HepG2 (cell line): ENCODE measurements at regions not wholly inside any gene's neighbourhood (a gene's known extent, or its start where the extent isn't known, plus 50 kb on each side); places are given as distances from the start of the nearest gene placed in this dataset.

ENCODE experiments used
- ATAC-seq: fragments of 200-7000 bp; cut with Tn5 transposase; 3 replicates; pipeline ENCODE4 v1.9.1; 2020; ENCODE audit warnings: mild to moderate bottlenecking, moderate library complexity
- BruUV-seq: library from RNA; stranded (reverse); fragments of 400-500 nt; replicated peaks from 2 replicates; lab custom pipeline; 2021; lab: Mats Ljungman, UMichigan
- CTCF ChIA-PET: fragments of 300-600 bp; formaldehyde crosslinking; extraction: SDS; loops from one replicate; lab custom pipeline; 2021; ENCODE audit warnings: low total read pairs, inconsistent platforms, low intra/inter-chr PET ratio; lab: Yijun Ruan, JAX
- POLR2A ChIA-PET: fragments of 350-600 bp; sonication (Branson Sonifier 250); formaldehyde crosslinking; loops from one replicate; lab custom pipeline; 2020; ENCODE audit warnings: antibody characterized with exemption, inconsistent platforms; lab: Yijun Ruan, JAX
- DNase-seq: peaks from one replicate; pipeline ENCODE4 v3.0.0-alpha.2; 2015; ENCODE audit warnings: low spot score
- FAIRE-seq: peaks from 3 replicates; lab custom pipeline; 2011; peaks lifted over from hg19 to GRCh38; lab: Jason Lieb, UNC
- H2AFZ ChIP-seq: one replicate; pipeline ENCODE4 v1.6.1; 2011; ENCODE audit warnings: low read length, inconsistent platforms
- H3K27ac ChIP-seq: fragments of 300-600 bp; 3 replicates; pipeline ENCODE4 v1.8.0; 2011; ENCODE audit warnings: mixed run types, mild to moderate bottlenecking, mixed read lengths, low read length, inconsistent platforms; ENCODE audit not compliant: insufficient read depth; ENCODE audit errors: extremely low read length
- H3K27me3 ChIP-seq, 2 experiments: fragments of 200-600 bp in 1 of 2; 2 replicates in 1 of 2; 3 replicates in 1 of 2; pipeline versions ENCODE4 v1.6.0 to v1.8.0; 2011; ENCODE audit warnings: low read length in 2 of 2, mild to moderate bottlenecking in 2 of 2, moderate library complexity in 2 of 2, inconsistent platforms in 1 of 2; ENCODE audit not compliant: insufficient read depth in 2 of 2, control insufficient read depth in 1 of 2
- H3K36me3 ChIP-seq, 2 experiments: fragments of 200-600 bp in 1 of 2; replicated peaks in 1 of 2; 2 replicates in 1 of 2; 3 replicates in 1 of 2; pipeline versions ENCODE4 v1.5.1 to v1.8.0; 2011; ENCODE audit warnings: low read length in 2 of 2, inconsistent platforms in 1 of 2; ENCODE audit not compliant: insufficient read depth in 2 of 2, control insufficient read depth in 1 of 2
- H3K4me1 ChIP-seq: 2 replicates; pipeline ENCODE4 v1.5.1; 2012; ENCODE audit warnings: low read length, inconsistent platforms; ENCODE audit not compliant: insufficient read depth
- H3K4me2 ChIP-seq: 2 replicates; pipeline ENCODE4 v1.6.0; 2011; ENCODE audit warnings: low read depth, low read length, inconsistent platforms
- H3K4me3 ChIP-seq, 3 experiments: fragments of 200-600 bp in 1 of 3; sonication (generic), shearing (Covaris generic) in 1 of 3; replicated peaks in 1 of 3; 2 replicates each; pipeline ENCODE4 v1.5.1; 2011 to 2016; ENCODE audit warnings: low read length in 3 of 3, inconsistent platforms in 2 of 3, low read depth in 2 of 3, mild to moderate bottlenecking in 2 of 3, control low read depth in 1 of 3, mixed read lengths in 1 of 3; ENCODE audit not compliant: insufficient read depth in 1 of 3
- H3K79me2 ChIP-seq: one replicate; pipeline ENCODE4 v1.6.1; 2011; ENCODE audit warnings: low read length, inconsistent platforms; ENCODE audit not compliant: insufficient read depth
- H3K9ac ChIP-seq: 2 replicates; pipeline ENCODE4 v1.6.0; 2011; ENCODE audit warnings: mild to moderate bottlenecking, low read depth, low read length, inconsistent platforms; ENCODE audit not compliant: insufficient read depth
- H3K9me3 ChIP-seq: 2 replicates; pipeline ENCODE4 v1.5.1; 2012; ENCODE audit warnings: mild to moderate bottlenecking, low read length
- H4K20me1 ChIP-seq: 2 replicates; pipeline ENCODE4 v1.6.0; 2011; ENCODE audit warnings: inconsistent platforms, mild to moderate bottlenecking, low read length, moderate library complexity; ENCODE audit not compliant: insufficient read depth
- AGO2 ChIP-seq: fragments of 200-400 bp; formaldehyde crosslinking; optimal IDR thresholded peaks from 2 replicates; pipeline ENCODE3; 2017; ENCODE audit warnings: mild to moderate bottlenecking, low read depth, low read length, moderate library complexity
- HOXA5 ChIP-seq: sonication (generic); formaldehyde crosslinking; IDR thresholded peaks from 2 replicates; pipeline ENCODE4 v1.4.0; 2020; ENCODE audit warnings: missing genetic modification reagents
- MED8 ChIP-seq: sonication (generic); formaldehyde crosslinking; IDR thresholded peaks from 2 replicates; pipeline ENCODE4 v1.8.1; 2023; ENCODE audit warnings: mild to moderate bottlenecking, missing genetic modification reagents; ENCODE audit not compliant: insufficient replicate concordance
- RFXAP ChIP-seq: sonication (generic); formaldehyde crosslinking; IDR thresholded peaks from 2 replicates; pipeline ENCODE4 v1.4.0; 2020; ENCODE audit warnings: missing genetic modification reagents, borderline replicate concordance
- SOX6 ChIP-seq, 2 experiments: fragments of 450-650 bp in 1 of 2; sonication (generic) in 1 of 2; formaldehyde crosslinking in 1 of 2; IDR thresholded peaks; 2 replicates each; pipeline versions ENCODE4 v1.4.0 to v1.6.1; 2017 to 2020; ENCODE audit warnings: antibody characterized with exemption in 1 of 2, mild to moderate bottlenecking in 1 of 2, missing genetic modification reagents in 1 of 2
- ZFY ChIP-seq: sonication (generic); formaldehyde crosslinking; IDR thresholded peaks from 2 replicates; pipeline ENCODE4 v1.4.0; 2020; ENCODE audit warnings: missing genetic modification reagents
- ZNF207 ChIP-seq: fragments of 450-650 bp; IDR thresholded peaks from 2 replicates; pipeline ENCODE4 v1.6.1; 2016; ENCODE audit warnings: antibody characterized with exemption, borderline replicate concordance
- ZNF33B ChIP-seq: sonication (generic); formaldehyde crosslinking; IDR thresholded peaks from 2 replicates; pipeline ENCODE4 v1.5.1; 2020; ENCODE audit warnings: mild to moderate bottlenecking, missing genetic modification reagents
- ZNF430 ChIP-seq: sonication (generic); formaldehyde crosslinking; IDR thresholded peaks from 2 replicates; pipeline ENCODE4 v1.9.0; 2021; ENCODE audit warnings: mild to moderate bottlenecking, missing genetic modification reagents
- ZNF709 ChIP-seq: sonication (generic); formaldehyde crosslinking; IDR thresholded peaks from 2 replicates; pipeline ENCODE4 v1.5.0; 2020; ENCODE audit warnings: mild to moderate bottlenecking, missing genetic modification reagents
- WGBS: methylation state at CpG from one replicate; pipeline ENCODE4 v1.1.6; 2017; ENCODE audit warnings: low lambda C conversion rate; 5-methylcytosine and 5-hydroxymethylcytosine counted together
- in situ Hi-C: cut with HindIII; loops from 2 replicates; pipeline ENCODE4 v1.10.0; 2017; ENCODE audit warnings: low pct_unique_long_range_greater_than_20kb; ENCODE audit not compliant: extremely low pct_ligation_motif_present
- intact Hi-C: fragments of 100-400 bp; cut with micrococcal nuclease; formaldehyde crosslinking; loops from one replicate; pipeline ENCODE4 v1.10.0; 2022; ENCODE audit not compliant: unreplicated experiment
- TF ChIP-seq, protein P1 (sequence below): sonication (generic); formaldehyde crosslinking; IDR thresholded peaks from 2 replicates; pipeline ENCODE4 v1.5.0; 2020; ENCODE audit warnings: missing genetic modification reagents
- TF ChIP-seq, protein P2 (sequence below): sonication (generic); formaldehyde crosslinking; IDR thresholded peaks from 2 replicates; pipeline ENCODE4 v1.5.1; 2020; ENCODE audit warnings: missing genetic modification reagents, mild to moderate bottlenecking, borderline replicate concordance
- TF ChIP-seq, protein P3 (sequence below): IDR thresholded peaks from 2 replicates; pipeline ENCODE4 v1.6.1; 2018; ENCODE audit warnings: missing genetic modification reagents
- TF ChIP-seq, protein P4 (sequence below): sonication (generic); formaldehyde crosslinking; IDR thresholded peaks from 2 replicates; pipeline ENCODE4 v1.4.0; 2020; ENCODE audit warnings: missing genetic modification reagents, borderline replicate concordance

DNA sequence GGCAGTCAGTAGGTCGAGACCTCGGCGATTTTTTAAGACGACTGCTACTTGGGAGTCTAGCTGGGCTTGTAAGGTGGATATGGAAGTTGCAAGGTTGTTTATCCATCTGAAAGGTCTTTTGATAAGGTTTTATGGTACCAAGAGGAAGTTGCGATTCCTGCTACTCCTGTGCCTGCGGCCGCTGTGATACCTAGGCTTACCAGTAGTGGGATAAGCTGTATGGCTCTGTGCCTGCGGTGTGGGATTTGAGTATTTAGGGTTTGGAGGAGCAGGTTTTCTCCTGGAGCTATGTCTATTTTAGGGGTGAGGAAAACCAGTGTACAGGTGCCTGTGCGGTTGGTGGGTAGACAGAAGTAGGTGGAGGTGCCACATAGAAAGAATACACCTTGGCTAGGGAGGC, 1059.8 kb downstream of the SI start (continued):
- no peak for TF ChIP-seq ZNF709 (CRISPR knock-in tag)
- TF ChIP-seq, protein P1, sequence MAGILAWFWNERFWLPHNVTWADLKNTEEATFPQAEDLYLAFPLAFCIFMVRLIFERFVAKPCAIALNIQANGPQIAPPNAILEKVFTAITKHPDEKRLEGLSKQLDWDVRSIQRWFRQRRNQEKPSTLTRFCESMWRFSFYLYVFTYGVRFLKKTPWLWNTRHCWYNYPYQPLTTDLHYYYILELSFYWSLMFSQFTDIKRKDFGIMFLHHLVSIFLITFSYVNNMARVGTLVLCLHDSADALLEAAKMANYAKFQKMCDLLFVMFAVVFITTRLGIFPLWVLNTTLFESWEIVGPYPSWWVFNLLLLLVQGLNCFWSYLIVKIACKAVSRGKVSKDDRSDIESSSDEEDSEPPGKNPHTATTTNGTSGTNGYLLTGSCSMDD (CRISPR knock-in tag) = no peak
- TF ChIP-seq ZNF33B = no peak

DNA sequence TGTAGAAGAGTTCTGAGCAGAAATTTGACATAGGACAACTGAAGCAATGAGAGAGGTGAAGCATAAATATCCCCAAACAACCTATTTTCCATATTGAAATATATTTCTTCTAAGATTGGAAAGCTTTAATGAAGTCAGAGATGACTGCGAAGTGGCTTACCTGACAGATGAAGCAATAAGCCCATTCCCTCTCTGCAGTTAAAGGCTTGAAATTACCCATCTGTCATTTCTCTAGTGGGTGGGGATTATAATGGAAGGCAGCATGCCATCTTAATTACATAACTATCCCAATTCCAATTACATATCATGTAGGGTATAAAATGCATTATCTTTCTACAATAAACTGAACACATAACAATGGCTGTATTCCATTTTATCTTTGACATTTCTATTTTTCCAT, 1070.5 kb downstream of the SI start:
- H3K9me3 ChIP-seq = no peaks in the 10 kb centered on the region
- H3K9ac ChIP-seq = no peak overlapping the region
- no peaks in the 10 kb centered on the region for H3K4me1 ChIP-seq
- 0% methylated on average over 1 of the region's 1 CpG for whole genome bisulfite sequencing
- intact Hi-C loops (no loop called here), in situ Hi-C loops (no loop called here)
- no peak overlapping the region for H3K4me2 ChIP-seq
- no TSS peak for BruUV-seq
- ChIA-PET POLR2A (no interaction called here), CTCF (no interaction called here)
- FAIRE-seq = no peak
- ATAC-seq = no peak
- H2AFZ ChIP-seq = no peak overlapping the region
- no peak overlapping the region for H3K4me3 ChIP-seq
- DNase-seq = no peak
- H3K79me2 ChIP-seq = no peaks in the 10 kb centered on the region
- H4K20me1 ChIP-seq = no peaks in the 10 kb centered on the region
- H3K36me3 ChIP-seq = no peaks in the 10 kb centered on the region
- H3K27ac ChIP-seq = no peak overlapping the region
- no peaks in the 10 kb centered on the region for H3K27me3 ChIP-seq
- TF ChIP-seq SOX6 (IDR thresholded peaks at IDR 0.05) (no peak), SOX6 (CRISPR knock-in tag; IDR thresholded peaks at IDR 0.05) (no peak), HOXA5 (CRISPR knock-in tag) (no peak), RFXAP (CRISPR knock-in tag) (no peak), ZFY (CRISPR knock-in tag) (no peak), ZNF207 (no peak), ZNF430 (no peak), MED8 (CRISPR knock-in tag) (no peak), AGO2 (no peak)
- TF ChIP-seq, protein P2, sequence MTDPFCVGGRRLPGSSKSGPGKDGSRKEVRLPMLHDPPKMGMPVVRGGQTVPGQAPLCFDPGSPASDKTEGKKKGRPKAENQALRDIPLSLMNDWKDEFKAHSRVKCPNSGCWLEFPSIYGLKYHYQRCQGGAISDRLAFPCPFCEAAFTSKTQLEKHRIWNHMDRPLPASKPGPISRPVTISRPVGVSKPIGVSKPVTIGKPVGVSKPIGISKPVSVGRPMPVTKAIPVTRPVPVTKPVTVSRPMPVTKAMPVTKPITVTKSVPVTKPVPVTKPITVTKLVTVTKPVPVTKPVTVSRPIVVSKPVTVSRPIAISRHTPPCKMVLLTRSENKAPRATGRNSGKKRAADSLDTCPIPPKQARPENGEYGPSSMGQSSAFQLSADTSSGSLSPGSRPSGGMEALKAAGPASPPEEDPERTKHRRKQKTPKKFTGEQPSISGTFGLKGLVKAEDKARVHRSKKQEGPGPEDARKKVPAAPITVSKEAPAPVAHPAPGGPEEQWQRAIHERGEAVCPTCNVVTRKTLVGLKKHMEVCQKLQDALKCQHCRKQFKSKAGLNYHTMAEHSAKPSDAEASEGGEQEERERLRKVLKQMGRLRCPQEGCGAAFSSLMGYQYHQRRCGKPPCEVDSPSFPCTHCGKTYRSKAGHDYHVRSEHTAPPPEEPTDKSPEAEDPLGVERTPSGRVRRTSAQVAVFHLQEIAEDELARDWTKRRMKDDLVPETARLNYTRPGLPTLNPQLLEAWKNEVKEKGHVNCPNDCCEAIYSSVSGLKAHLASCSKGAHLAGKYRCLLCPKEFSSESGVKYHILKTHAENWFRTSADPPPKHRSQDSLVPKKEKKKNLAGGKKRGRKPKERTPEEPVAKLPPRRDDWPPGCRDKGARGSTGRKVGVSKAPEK = no peak
- TF ChIP-seq, protein P3, sequence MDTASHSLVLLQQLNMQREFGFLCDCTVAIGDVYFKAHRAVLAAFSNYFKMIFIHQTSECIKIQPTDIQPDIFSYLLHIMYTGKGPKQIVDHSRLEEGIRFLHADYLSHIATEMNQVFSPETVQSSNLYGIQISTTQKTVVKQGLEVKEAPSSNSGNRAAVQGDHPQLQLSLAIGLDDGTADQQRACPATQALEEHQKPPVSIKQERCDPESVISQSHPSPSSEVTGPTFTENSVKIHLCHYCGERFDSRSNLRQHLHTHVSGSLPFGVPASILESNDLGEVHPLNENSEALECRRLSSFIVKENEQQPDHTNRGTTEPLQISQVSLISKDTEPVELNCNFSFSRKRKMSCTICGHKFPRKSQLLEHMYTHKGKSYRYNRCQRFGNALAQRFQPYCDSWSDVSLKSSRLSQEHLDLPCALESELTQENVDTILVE = no peak
- TF ChIP-seq, protein P4, sequence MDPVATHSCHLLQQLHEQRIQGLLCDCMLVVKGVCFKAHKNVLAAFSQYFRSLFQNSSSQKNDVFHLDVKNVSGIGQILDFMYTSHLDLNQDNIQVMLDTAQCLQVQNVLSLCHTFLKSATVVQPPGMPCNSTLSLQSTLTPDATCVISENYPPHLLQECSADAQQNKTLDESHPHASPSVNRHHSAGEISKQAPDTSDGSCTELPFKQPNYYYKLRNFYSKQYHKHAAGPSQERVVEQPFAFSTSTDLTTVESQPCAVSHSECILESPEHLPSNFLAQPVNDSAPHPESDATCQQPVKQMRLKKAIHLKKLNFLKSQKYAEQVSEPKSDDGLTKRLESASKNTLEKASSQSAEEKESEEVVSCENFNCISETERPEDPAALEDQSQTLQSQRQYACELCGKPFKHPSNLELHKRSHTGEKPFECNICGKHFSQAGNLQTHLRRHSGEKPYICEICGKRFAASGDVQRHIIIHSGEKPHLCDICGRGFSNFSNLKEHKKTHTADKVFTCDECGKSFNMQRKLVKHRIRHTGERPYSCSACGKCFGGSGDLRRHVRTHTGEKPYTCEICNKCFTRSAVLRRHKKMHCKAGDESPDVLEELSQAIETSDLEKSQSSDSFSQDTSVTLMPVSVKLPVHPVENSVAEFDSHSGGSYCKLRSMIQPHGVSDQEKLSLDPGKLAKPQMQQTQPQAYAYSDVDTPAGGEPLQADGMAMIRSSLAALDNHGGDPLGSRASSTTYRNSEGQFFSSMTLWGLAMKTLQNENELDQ (CRISPR knock-in tag) = no peak
